ENCODE measurements at regions not wholly inside any gene's neighbourhood (a gene's known extent, or its start where the extent isn't known, plus 50 kb on each side); places are given as distances from the start of the nearest gene placed in this dataset.

GRCh38 chr6:67885081-67886033 lies 749.7 kb upstream of the ADGRB3 start (continued):
- TF ChIP-seq, protein P1, sequence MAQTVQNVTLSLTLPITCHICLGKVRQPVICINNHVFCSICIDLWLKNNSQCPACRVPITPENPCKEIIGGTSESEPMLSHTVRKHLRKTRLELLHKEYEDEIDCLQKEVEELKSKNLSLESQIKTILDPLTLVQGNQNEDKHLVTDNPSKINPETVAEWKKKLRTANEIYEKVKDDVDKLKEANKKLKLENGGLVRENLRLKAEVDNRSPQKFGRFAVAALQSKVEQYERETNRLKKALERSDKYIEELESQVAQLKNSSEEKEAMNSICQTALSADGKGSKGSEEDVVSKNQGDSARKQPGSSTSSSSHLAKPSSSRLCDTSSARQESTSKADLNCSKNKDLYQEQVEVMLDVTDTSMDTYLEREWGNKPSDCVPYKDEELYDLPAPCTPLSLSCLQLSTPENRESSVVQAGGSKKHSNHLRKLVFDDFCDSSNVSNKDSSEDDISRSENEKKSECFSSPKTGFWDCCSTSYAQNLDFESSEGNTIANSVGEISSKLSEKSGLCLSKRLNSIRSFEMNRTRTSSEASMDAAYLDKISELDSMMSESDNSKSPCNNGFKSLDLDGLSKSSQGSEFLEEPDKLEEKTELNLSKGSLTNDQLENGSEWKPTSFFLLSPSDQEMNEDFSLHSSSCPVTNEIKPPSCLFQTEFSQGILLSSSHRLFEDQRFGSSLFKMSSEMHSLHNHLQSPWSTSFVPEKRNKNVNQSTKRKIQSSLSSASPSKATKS (CRISPR knock-in tag; IDR thresholded peaks at IDR 0.05), result no peak
- TF ChIP-seq ZNF384 (IDR thresholded peaks at IDR 0.05; ENCODE audit: low read depth, low read length), result 0 out of 2 replicates have a peak, but pooled peaks have one; percentile 25
- no peak for TF ChIP-seq PTTG1 (tag; IDR thresholded peaks at IDR 0.05; ENCODE audit: low read depth)
- 0 out of 2 replicates have a peak, but pooled peaks have one; percentile 25 for TF ChIP-seq EP300 (IDR thresholded peaks at IDR 0.05; ENCODE audit: low read length)
- peak; percentile 43 for TF ChIP-seq POLR2A (conservative IDR thresholded peaks at IDR 0.05)
- TF ChIP-seq DNMT1 (IDR thresholded peaks at IDR 0.05), result no peak
- TF ChIP-seq FOSL1 (tag; conservative IDR thresholded peaks at IDR 0.05), result no peak
- TF ChIP-seq ZNF134 (CRISPR knock-in tag; conservative IDR thresholded peaks at IDR 0.05), result no peak
- TF ChIP-seq CHD1 (IDR thresholded peaks at IDR 0.05; ENCODE audit: low read length), result peak; percentile 11
- no peak for TF ChIP-seq ZNF263 (CRISPR knock-in tag; IDR thresholded peaks at IDR 0.05; ENCODE audit: borderline replicate concordance)
- TF ChIP-seq NR2F6 (CRISPR knock-in tag; IDR thresholded peaks at IDR 0.05), result peak; percentile 59; the same call in 1 of the 2 replicates
- no peak for TF ChIP-seq SMARCC2 (IDR thresholded peaks at IDR 0.05; ENCODE audit: low read depth)
- no peak for TF ChIP-seq ZNF239 (CRISPR knock-in tag; IDR thresholded peaks at IDR 0.05)
- TF ChIP-seq SOX6 (IDR thresholded peaks at IDR 0.05), result no peak
- no peak for TF ChIP-seq RNF2 (IDR thresholded peaks at IDR 0.05)
- TF ChIP-seq ELF2 (CRISPR knock-in tag; IDR thresholded peaks at IDR 0.05), result 0 out of 2 replicates have a peak, but pooled peaks have one; percentile 15
- TF ChIP-seq ETV1 (tag; conservative IDR thresholded peaks at IDR 0.05; ENCODE audit: low read depth), result peak; percentile 53; the same call in 1 of the 2 replicates
- TF ChIP-seq ZNF780A (CRISPR knock-in tag; IDR thresholded peaks at IDR 0.05), result no peak
- TF ChIP-seq, protein P2, sequence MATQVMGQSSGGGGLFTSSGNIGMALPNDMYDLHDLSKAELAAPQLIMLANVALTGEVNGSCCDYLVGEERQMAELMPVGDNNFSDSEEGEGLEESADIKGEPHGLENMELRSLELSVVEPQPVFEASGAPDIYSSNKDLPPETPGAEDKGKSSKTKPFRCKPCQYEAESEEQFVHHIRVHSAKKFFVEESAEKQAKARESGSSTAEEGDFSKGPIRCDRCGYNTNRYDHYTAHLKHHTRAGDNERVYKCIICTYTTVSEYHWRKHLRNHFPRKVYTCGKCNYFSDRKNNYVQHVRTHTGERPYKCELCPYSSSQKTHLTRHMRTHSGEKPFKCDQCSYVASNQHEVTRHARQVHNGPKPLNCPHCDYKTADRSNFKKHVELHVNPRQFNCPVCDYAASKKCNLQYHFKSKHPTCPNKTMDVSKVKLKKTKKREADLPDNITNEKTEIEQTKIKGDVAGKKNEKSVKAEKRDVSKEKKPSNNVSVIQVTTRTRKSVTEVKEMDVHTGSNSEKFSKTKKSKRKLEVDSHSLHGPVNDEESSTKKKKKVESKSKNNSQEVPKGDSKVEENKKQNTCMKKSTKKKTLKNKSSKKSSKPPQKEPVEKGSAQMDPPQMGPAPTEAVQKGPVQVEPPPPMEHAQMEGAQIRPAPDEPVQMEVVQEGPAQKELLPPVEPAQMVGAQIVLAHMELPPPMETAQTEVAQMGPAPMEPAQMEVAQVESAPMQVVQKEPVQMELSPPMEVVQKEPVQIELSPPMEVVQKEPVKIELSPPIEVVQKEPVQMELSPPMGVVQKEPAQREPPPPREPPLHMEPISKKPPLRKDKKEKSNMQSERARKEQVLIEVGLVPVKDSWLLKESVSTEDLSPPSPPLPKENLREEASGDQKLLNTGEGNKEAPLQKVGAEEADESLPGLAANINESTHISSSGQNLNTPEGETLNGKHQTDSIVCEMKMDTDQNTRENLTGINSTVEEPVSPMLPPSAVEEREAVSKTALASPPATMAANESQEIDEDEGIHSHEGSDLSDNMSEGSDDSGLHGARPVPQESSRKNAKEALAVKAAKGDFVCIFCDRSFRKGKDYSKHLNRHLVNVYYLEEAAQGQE (IDR thresholded peaks at IDR 0.05; ENCODE audit: borderline replicate concordance), result no peak
- TF ChIP-seq, protein P2 (CRISPR knock-in tag; IDR thresholded peaks at IDR 0.05; ENCODE audit: low read depth), result no peak

All from K562 (cell line).